GM18519 (cell line): ENCODE measurements at regions not wholly inside any gene's neighbourhood (a gene's known extent, or its start where the extent isn't known, plus 50 kb on each side); places are given as distances from the start of the nearest gene placed in this dataset.
A peak's percentile ranks its signal among the peaks of the same experiment; 100 is the strongest.
"Not testable (repeated sequence)": the region's sequence is repeated elsewhere in the genome, so short reads cannot be mapped to it uniquely, and the experiment has no call there.

Source experiments
- ATAC-seq: cut with Tn5 transposase; IDR thresholded peaks from one replicate; pipeline ENCODE4 v1.9.1; 2021; ENCODE audit warnings: mild to moderate bottlenecking, moderate library complexity; ENCODE audit not compliant: unreplicated experiment, low FRiP score

- ATAC-seq, result no peak
Observed at GRCh38 chr6:15137086-15137485, 108.8 kb upstream of the JARID2 start.

GRCh38 chr6:15143086-15143485 lies 102.8 kb upstream of the JARID2 start:
- no peak for ATAC-seq

- ATAC-seq, result no peak
Observed at GRCh38 chr6:15143540-15143939, 102.3 kb upstream of the JARID2 start.

GRCh38 chr6:15145821-15146220 lies 100.0 kb upstream of the JARID2 start:
- no peak for ATAC-seq

- ATAC-seq, result no peak
Observed at GRCh38 chr6:15147827-15148226, 98.0 kb upstream of the JARID2 start.

- no peak for ATAC-seq
Observed at GRCh38 chr6:15148356-15148946, 97.4 kb upstream of the JARID2 start.

- no peak for ATAC-seq
Observed at GRCh38 chr6:15150207-15150606, 95.7 kb upstream of the JARID2 start.

GRCh38 chr6:15152700-15153099 lies 93.2 kb upstream of the JARID2 start:
- ATAC-seq, result no peak

- ATAC-seq, result no peak
Observed at GRCh38 chr6:15153191-15153590, 92.7 kb upstream of the JARID2 start.

GRCh38 chr6:15157479-15157878 lies 88.4 kb upstream of the JARID2 start:
- ATAC-seq, result no peak

- ATAC-seq, result no peak
Observed at GRCh38 chr6:15158821-15159619, 86.8 kb upstream of the JARID2 start.

- ATAC-seq, result no peak
Observed at GRCh38 chr6:15160812-15161211, 85.1 kb upstream of the JARID2 start.

- ATAC-seq, result not testable (repeated sequence)
Observed at GRCh38 chr6:15164855-15165254, 81.0 kb upstream of the JARID2 start.

GRCh38 chr6:15166121-15166520 lies 79.7 kb upstream of the JARID2 start:
- ATAC-seq, result no peak

- no peak for ATAC-seq
Observed at GRCh38 chr6:15170126-15170525, 75.7 kb upstream of the JARID2 start.

- ATAC-seq, result no peak
Observed at GRCh38 chr6:15171026-15171425, 74.8 kb upstream of the JARID2 start.

- ATAC-seq, result no peak
Observed at GRCh38 chr6:15176816-15177370, 69.0 kb upstream of the JARID2 start.

GRCh38 chr6:15183979-15184378 lies 61.9 kb upstream of the JARID2 start:
- ATAC-seq, result no peak

- ATAC-seq, result peak; percentile 69
Observed at GRCh38 chr6:15184441-15184861, 61.4 kb upstream of the JARID2 start.

GRCh38 chr6:15185111-15185510 lies 60.8 kb upstream of the JARID2 start:
- ATAC-seq, result not testable (repeated sequence)

GRCh38 chr6:15193451-15193850 lies 52.4 kb upstream of the JARID2 start:
- ATAC-seq, result not testable (repeated sequence)

- ATAC-seq, result no peak
Observed at GRCh38 chr6:15194453-15194852, 51.4 kb upstream of the JARID2 start.
